Ascending aorta (tissue), 2 donors: ENCODE measurements at regions not wholly inside any gene's neighbourhood (a gene's known extent, or its start where the extent isn't known, plus 50 kb on each side); places are given as distances from the start of the nearest gene placed in this dataset.

Source experiments
- DNase-seq, 2 donors: peaks; one replicate each; pipeline ENCODE4 v3.0.0-alpha.2; 2019; ENCODE audit warnings: low spot score in 2 of 2
- H3K27ac ChIP-seq, 2 donors: fragments of 200-600 bp; sonication (generic); one replicate each; pipeline ENCODE4 v1.5.1; 2016 to 2017; ENCODE audit warnings: mild to moderate bottlenecking in 1 of 2
- H3K27me3 ChIP-seq: fragments of 200-600 bp; sonication (generic); one replicate; pipeline ENCODE4 v1.5.1; 2017
- H3K36me3 ChIP-seq, 2 donors: fragments of 200-600 bp; sonication (generic); one replicate each; pipeline ENCODE4 v1.5.1; 2016
- H3K4me1 ChIP-seq, 2 donors: fragments of 200-600 bp; sonication (generic); one replicate each; pipeline ENCODE4 v1.5.1; 2016 to 2017; ENCODE audit warnings: mild to moderate bottlenecking in 1 of 2
- H3K4me3 ChIP-seq, 2 donors: fragments of 200-600 bp; sonication (generic); one replicate each; pipeline ENCODE4 v1.5.1; 2016 to 2017; ENCODE audit warnings: mild to moderate bottlenecking in 1 of 2
- H3K9me3 ChIP-seq, 2 donors: fragments of 200-600 bp; sonication (generic); one replicate each; pipeline ENCODE4 v1.5.1; 2016
- intact Hi-C: fragments of 100-400 bp; cut with DNase I; formaldehyde crosslinking; loops from one replicate; pipeline ENCODE4 v1.15.1; 2023
- TF ChIP-seq, protein P1 (sequence below), 3 experiments: fragments of 200-600 bp in 2 of 3; fragments of 450-650 bp in 1 of 3; sonication (generic) in 2 of 3; IDR thresholded peaks; one replicate each; pipeline ENCODE4 v1.5.1; 2016 to 2019; ENCODE audit warnings: antibody characterized with exemption in 3 of 3, mild to moderate bottlenecking in 1 of 3, moderate library complexity in 1 of 3

DNA sequence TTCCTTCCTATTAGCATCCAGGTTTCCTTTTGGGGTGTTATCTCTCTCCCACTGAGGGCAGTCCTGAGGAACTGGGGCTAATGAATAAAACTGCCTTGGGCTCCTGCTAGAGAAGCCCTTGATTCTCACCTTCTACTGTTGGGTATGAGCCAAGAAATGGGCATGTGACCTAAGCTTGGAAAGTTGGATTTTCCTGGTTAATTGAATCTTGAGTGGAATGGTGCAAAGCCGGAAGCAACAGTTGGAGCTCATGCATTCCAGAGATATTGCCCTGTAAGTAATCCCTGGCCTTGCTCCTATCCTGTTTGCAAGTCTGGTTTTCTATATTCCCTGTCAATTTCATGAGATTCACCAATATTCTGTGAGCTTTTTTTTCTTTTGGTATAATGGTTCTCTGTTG lies 158.5 kb upstream of the ELL2 start:
- Histone ChIP-seq H3K9me3 (no peaks in the 10 kb centered on the region), H3K4me1 (peaks cover 0 to 8% of the 10 kb centered on the region in 2 donors), H3K36me3 (no peaks in the 10 kb centered on the region), H3K4me3 (no peak overlapping the region), H3K27ac (no peak overlapping the region), H3K27me3 (no peaks in the 10 kb centered on the region)
- TF ChIP-seq, protein P1, sequence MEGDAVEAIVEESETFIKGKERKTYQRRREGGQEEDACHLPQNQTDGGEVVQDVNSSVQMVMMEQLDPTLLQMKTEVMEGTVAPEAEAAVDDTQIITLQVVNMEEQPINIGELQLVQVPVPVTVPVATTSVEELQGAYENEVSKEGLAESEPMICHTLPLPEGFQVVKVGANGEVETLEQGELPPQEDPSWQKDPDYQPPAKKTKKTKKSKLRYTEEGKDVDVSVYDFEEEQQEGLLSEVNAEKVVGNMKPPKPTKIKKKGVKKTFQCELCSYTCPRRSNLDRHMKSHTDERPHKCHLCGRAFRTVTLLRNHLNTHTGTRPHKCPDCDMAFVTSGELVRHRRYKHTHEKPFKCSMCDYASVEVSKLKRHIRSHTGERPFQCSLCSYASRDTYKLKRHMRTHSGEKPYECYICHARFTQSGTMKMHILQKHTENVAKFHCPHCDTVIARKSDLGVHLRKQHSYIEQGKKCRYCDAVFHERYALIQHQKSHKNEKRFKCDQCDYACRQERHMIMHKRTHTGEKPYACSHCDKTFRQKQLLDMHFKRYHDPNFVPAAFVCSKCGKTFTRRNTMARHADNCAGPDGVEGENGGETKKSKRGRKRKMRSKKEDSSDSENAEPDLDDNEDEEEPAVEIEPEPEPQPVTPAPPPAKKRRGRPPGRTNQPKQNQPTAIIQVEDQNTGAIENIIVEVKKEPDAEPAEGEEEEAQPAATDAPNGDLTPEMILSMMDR (IDR thresholded peaks at IDR 0.05): no peak
- intact Hi-C loops: no loop called here
- DNase-seq: no peak

DNA sequence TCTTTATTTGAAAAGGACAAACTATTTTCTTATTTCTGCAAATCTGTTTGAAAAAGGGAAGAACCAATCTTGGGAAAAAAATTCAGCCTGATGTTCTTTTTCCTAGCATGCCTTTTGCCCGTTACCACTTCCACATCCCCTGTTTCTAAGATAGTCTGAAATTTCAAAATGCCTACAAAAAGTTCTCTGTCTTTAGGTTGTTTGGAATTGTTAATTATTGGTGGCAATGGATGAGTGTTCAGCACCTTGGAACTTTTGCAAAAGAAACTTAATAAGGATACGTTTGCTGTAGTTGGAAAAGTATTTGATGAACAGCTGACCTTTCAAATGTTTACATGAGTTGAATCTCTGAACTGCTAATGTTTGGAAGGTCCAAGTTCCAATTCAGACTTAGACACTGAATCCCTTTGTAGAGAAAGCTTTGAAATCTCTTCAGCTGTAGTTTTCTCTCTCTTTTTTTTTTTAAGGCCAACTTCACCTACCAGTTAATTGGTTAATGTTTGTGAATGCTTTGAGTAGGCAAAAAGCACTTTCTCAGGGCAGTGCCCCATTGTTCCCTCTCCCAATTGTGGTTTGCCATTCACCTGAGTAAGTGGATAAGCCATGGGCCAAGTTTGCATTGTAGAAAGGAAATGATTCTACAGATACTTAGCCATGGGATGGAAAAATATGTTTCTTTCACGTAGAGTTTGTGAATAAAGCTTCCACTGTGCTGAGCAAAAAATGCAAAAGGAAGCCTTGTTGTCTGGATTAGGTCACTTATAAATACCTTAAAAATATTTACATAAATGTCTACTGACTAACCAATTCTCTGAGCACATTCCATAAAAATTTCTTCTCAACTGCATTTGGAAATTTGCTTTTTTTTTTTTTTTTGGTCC lies 156.4 kb upstream of the ELL2 start:
- TF ChIP-seq, protein P1 (IDR thresholded peaks at IDR 0.05): no peak
- H3K4me3 ChIP-seq: no peak overlapping the region
- no peak for DNase-seq
- no peaks in the 10 kb centered on the region for H3K27me3 ChIP-seq
- H3K36me3 ChIP-seq: no peaks in the 10 kb centered on the region
- no peak overlapping the region for H3K27ac ChIP-seq
- peaks cover 4% of the 10 kb centered on the region in 2 donors for H3K4me1 ChIP-seq
- intact Hi-C loops: no loop called here
- no peaks in the 10 kb centered on the region for H3K9me3 ChIP-seq

DNA sequence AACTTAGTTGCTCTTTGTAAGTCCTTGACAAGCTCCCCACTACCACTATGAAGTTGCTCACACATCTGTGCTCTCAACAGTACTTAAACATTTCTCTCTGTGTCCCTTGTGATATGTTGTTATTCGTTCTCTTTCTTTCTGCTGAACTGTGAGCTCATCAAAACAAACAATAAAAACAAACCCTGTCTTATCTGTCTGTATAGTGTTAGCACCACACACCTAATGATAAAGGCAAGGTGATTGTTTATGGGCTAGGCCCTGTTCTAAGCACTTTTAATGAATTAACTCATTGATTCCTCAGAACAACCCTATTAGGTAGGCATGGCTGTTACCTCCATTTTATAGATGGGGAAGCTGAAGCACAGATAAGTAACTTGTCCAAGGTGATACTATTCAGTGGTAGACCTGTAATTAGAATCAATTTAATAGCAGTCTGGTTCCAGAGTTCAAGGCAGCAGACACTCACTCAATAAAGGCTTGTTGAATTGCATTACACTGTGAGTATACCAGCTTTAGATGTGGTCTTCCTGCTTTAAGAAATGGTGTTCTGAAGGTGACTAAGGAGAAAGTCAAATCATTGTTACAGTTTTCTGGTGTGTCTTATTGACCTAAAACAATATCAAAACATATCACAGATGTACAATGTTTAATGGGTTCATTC lies 153.6 kb upstream of the ELL2 start:
- Histone ChIP-seq H3K4me1 (peaks cover 4% of the 10 kb centered on the region in 2 donors), H3K27ac (no peak overlapping the region), H3K27me3 (no peaks in the 10 kb centered on the region), H3K36me3 (no peaks in the 10 kb centered on the region), H3K9me3 (no peaks in the 10 kb centered on the region), H3K4me3 (no peak overlapping the region)
- intact Hi-C loops: no loop called here
- no peak for DNase-seq
- TF ChIP-seq, protein P1 (IDR thresholded peaks at IDR 0.05): no peak

DNA sequence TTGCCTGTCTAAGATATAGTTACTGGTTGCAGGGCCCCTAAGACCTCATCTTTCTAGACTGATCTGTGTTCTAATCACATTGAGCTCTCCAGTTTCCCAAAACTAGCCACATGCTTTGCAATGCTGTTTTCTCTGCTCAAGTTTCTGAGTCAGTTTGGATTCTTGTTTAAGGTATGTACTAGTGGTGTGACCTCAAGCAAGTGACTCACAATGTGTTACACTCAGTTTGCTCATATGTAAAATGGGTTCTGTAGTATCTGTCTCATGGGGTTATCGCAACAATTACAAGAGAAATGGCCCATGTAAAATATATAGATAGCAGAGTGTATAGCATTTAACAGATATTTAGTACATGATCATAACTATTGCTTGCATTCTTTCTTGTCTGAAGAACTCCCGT lies 153.1 kb upstream of the ELL2 start:
- no peaks in the 10 kb centered on the region for H3K36me3 ChIP-seq
- no peak overlapping the region for H3K27ac ChIP-seq
- no peak overlapping the region for H3K4me3 ChIP-seq
- no peaks in the 10 kb centered on the region for H3K27me3 ChIP-seq
- intact Hi-C loops: no loop called here
- peaks cover 4% of the 10 kb centered on the region in 2 donors for H3K4me1 ChIP-seq
- DNase-seq: no peak
- H3K9me3 ChIP-seq: no peaks in the 10 kb centered on the region
- TF ChIP-seq, protein P1 (IDR thresholded peaks at IDR 0.05): no peak

DNA sequence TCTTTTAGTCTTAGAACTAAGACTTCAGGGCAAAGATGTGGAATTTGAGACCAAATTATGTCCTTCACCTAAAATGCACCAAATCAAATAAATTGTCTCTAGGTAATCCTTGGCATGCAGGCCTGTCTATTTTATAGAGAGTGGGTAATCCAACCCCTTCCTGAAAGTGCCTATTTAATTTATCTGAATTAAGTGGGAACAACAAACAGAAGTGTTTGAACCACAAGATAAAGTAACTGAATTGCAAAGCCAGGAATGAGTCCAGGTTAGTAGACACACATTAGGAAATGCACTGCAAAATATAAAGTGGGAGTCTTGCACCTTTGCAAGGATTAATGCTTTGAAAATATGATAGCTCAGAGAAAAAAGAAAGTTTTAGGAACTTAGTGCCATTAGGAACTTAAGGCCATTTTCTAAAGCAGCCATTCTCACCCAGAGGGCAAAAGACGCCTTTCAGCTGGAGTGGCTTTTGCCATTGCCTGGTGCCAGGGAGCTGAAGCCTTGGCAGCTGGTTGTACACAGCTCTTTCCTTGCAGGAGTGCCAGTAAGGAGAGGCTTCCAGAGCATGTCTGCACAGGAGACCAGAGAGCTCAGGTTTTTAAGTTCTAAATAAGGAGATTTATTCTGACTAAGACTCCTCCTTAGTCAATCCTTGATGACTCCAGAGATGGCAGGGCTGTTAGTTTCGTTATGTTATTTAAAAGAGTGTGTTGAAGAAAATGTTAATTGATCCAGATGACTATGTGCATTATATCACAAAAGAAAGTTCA lies 151.7 kb upstream of the ELL2 start:
- H3K27ac ChIP-seq: no peak overlapping the region
- H3K36me3 ChIP-seq: no peaks in the 10 kb centered on the region

More for the DNA sequence above, 151.7 kb upstream of the ELL2 start:
- Histone ChIP-seq H3K4me3 (no peak overlapping the region), H3K9me3 (no peaks in the 10 kb centered on the region), H3K27me3 (no peaks in the 10 kb centered on the region), H3K4me1 (peaks cover 4% of the 10 kb centered on the region in 2 donors)
- DNase-seq: peak in 1 of 2 donors; percentile 71
- TF ChIP-seq, protein P1 (IDR thresholded peaks at IDR 0.05): no peak
- intact Hi-C loops: no loop called here
